Kidney capillary endothelial cell (primary cell): ENCODE measurements at regions not wholly inside any gene's neighbourhood (a gene's known extent, or its start where the extent isn't known, plus 50 kb on each side); places are given as distances from the start of the nearest gene placed in this dataset.

Source experiments
- DNase-seq: peaks from one replicate; pipeline ENCODE4 v3.0.0-alpha.2; 2018; ENCODE audit warnings: low spot score

- no peak for DNase-seq
These were observed 164.8 kb upstream of the RPS6KA3 start for GRCh38 chrX:20431486-20431885.

- DNase-seq = no peak
These were observed 160.6 kb upstream of the RPS6KA3 start for GRCh38 chrX:20427173-20427770.

- no peak for DNase-seq
These were observed 155.0 kb upstream of the RPS6KA3 start for GRCh38 chrX:20421697-20422096.

- DNase-seq = no peak
These were observed 154.6 kb upstream of the RPS6KA3 start for GRCh38 chrX:20421275-20421674.

GRCh38 chrX:20420058-20420457, 153.3 kb upstream of the RPS6KA3 start:
- DNase-seq = no peak

- DNase-seq = no peak
These were observed 151.9 kb upstream of the RPS6KA3 start for GRCh38 chrX:20418379-20419150.

GRCh38 chrX:20414762-20415445, 148.2 kb upstream of the RPS6KA3 start:
- DNase-seq = no peak

GRCh38 chrX:20414066-20414465, 147.4 kb upstream of the RPS6KA3 start:
- no peak for DNase-seq

GRCh38 chrX:20412871-20413486, 146.3 kb upstream of the RPS6KA3 start:
- DNase-seq = no peak

- no peak for DNase-seq
These were observed 143.8 kb upstream of the RPS6KA3 start for GRCh38 chrX:20410540-20410939.

GRCh38 chrX:20409991-20410390, 143.3 kb upstream of the RPS6KA3 start:
- no peak for DNase-seq

- DNase-seq = no peak
These were observed 136.2 kb upstream of the RPS6KA3 start for GRCh38 chrX:20402956-20403355.

GRCh38 chrX:20399728-20400414, 133.2 kb upstream of the RPS6KA3 start:
- no peak for DNase-seq

- no peak for DNase-seq
These were observed 130.9 kb upstream of the RPS6KA3 start for GRCh38 chrX:20397587-20397986.

GRCh38 chrX:20394451-20394850, 127.7 kb upstream of the RPS6KA3 start:
- no peak for DNase-seq

- no peak for DNase-seq
These were observed 127.2 kb upstream of the RPS6KA3 start for GRCh38 chrX:20393944-20394343.

- no peak for DNase-seq
These were observed 121.9 kb upstream of the RPS6KA3 start for GRCh38 chrX:20388594-20388993.

GRCh38 chrX:20383477-20383876, 116.8 kb upstream of the RPS6KA3 start:
- DNase-seq = no peak

GRCh38 chrX:20382518-20383297, 116.0 kb upstream of the RPS6KA3 start:
- DNase-seq = no peak

- DNase-seq = no peak
These were observed 115.4 kb upstream of the RPS6KA3 start for GRCh38 chrX:20382082-20382481.

GRCh38 chrX:20378233-20378920, 111.7 kb upstream of the RPS6KA3 start:
- no peak for DNase-seq
